Activated CD8-positive, alpha-beta T cell treated with anti-CD3 and anti-CD28 coated beads for 36 hours (primary cell): ENCODE measurements at regions not wholly inside any gene's neighbourhood (a gene's known extent, or its start where the extent isn't known, plus 50 kb on each side); places are given as distances from the start of the nearest gene placed in this dataset.
A peak's percentile ranks its signal among the peaks of the same experiment; 100 is the strongest.

Source experiments
- ATAC-seq: fragments of 200-7000 bp; cut with Tn5 transposase; one replicate; pipeline ENCODE4 v1.10.0; 2021; ENCODE audit warnings: mild to moderate bottlenecking, moderate library complexity
- CTCF ChIA-PET: fragments of 350-600 bp; sonication (Branson Sonifier 250); formaldehyde crosslinking; loops from one replicate; lab custom pipeline; 2021; ENCODE audit warnings: antibody characterized with exemption; lab: Charles Lee
- POLR2A ChIA-PET: fragments of 350-600 bp; sonication (Branson Sonifier 250); formaldehyde crosslinking; loops from one replicate; lab custom pipeline; 2021; ENCODE audit warnings: antibody characterized with exemption; lab: Charles Lee
- DNase-seq: peaks from one replicate; pipeline ENCODE4 v3.0.0-alpha.2; 2020
- H3K27ac Mint-ChIP-seq: one replicate; pipeline ENCODE4 v1.8.0; 2021; ENCODE audit warnings: mild to moderate bottlenecking, mixed read lengths
- H3K27me3 Mint-ChIP-seq: one replicate; pipeline ENCODE4 v1.8.0; 2021; ENCODE audit warnings: mixed read lengths
- H3K36me3 Mint-ChIP-seq: one replicate; pipeline ENCODE4 v1.8.0; 2021; ENCODE audit warnings: low read depth, mixed read lengths
- H3K4me1 Mint-ChIP-seq: one replicate; pipeline ENCODE4 v1.8.0; 2021; ENCODE audit warnings: low read depth, mixed read lengths
- H3K4me3 Mint-ChIP-seq: one replicate; pipeline ENCODE4 v1.8.0; 2021; ENCODE audit warnings: mild to moderate bottlenecking, moderate library complexity, mixed read lengths
- H3K9me3 Mint-ChIP-seq: one replicate; pipeline ENCODE4 v1.8.0; 2021; ENCODE audit warnings: mixed read lengths
- CTCF ChIP-seq: fragments of 200-600 bp; IDR thresholded peaks from one replicate; pipeline ENCODE4 v1.8.0; 2022; ENCODE audit warnings: antibody characterized with exemption, mild to moderate bottlenecking
- intact Hi-C: fragments of 100-400 bp; cut with micrococcal nuclease; formaldehyde crosslinking; loops from one replicate; pipeline ENCODE4 v1.10.0; 2022

- CTCF ChIA-PET, result no interaction called here
- no peaks in the 10 kb centered on the region for H3K4me1 Mint-ChIP-seq
Observed at GRCh38 chr1:173395762-173396161, 81.4 kb upstream of the PRDX6 start.

GRCh38 chr1:173400387-173400995 is 76.6 kb upstream of the PRDX6 start:
- no peaks in the 10 kb centered on the region for H3K27me3 Mint-ChIP-seq
- ChIA-PET POLR2A (no interaction called here), CTCF (no interaction called here)
- H3K4me3 Mint-ChIP-seq, result no peak overlapping the region
- intact Hi-C loops, result loop anchor here (10.0 kb wide), 1 partner anchor 146 kb away; no protein-coding TSS in a partner anchor
- TF ChIP-seq CTCF, result no peak
- DNase-seq (no peak), ATAC-seq (no peak)
- peaks cover 3% of the 10 kb centered on the region for H3K36me3 Mint-ChIP-seq
- no peak overlapping the region for H3K27ac Mint-ChIP-seq
- H3K4me1 Mint-ChIP-seq, result no peaks in the 10 kb centered on the region
- H3K9me3 Mint-ChIP-seq, result no peaks in the 10 kb centered on the region

More at GRCh38 chr1:173395762-173396161, 81.4 kb upstream of the PRDX6 start:
- no peaks in the 10 kb centered on the region for H3K27me3 Mint-ChIP-seq
- DNase-seq, result no peak
- no peak for ATAC-seq
- intact Hi-C loops, result no loop called here
- H3K4me3 Mint-ChIP-seq, result no peak overlapping the region
- H3K27ac Mint-ChIP-seq, result no peak overlapping the region
- POLR2A ChIA-PET, result no interaction called here
- no peak for TF ChIP-seq CTCF
- H3K9me3 Mint-ChIP-seq, result no peaks in the 10 kb centered on the region
- peaks cover 3% of the 10 kb centered on the region for H3K36me3 Mint-ChIP-seq

GRCh38 chr1:173403996-173404395 is 73.1 kb upstream of the PRDX6 start:
- ChIA-PET POLR2A (no interaction called here), CTCF (interaction anchor here (0.8 kb wide), 1 partner anchor 16 kb away, joined by 3 read pairs; no protein-coding TSS in a partner anchor)
- intact Hi-C loops, result loop anchor here (10.0 kb wide), 1 partner anchor 149 kb away; no protein-coding TSS in a partner anchor
- no peak for DNase-seq
- Mint-ChIP-seq H3K4me3 (no peak overlapping the region), H3K9me3 (no peaks in the 10 kb centered on the region), H3K27me3 (no peaks in the 10 kb centered on the region), H3K27ac (no peak overlapping the region), H3K4me1 (peaks cover 22% of the 10 kb centered on the region), H3K36me3 (peaks cover 3% of the 10 kb centered on the region)
- TF ChIP-seq CTCF, result no peak
- ATAC-seq, result no peak

GRCh38 chr1:173405281-173405680 is 71.9 kb upstream of the PRDX6 start:
- H3K27me3 Mint-ChIP-seq, result no peaks in the 10 kb centered on the region
- no peaks in the 10 kb centered on the region for H3K36me3 Mint-ChIP-seq
- POLR2A ChIA-PET, result no interaction called here
- CTCF ChIA-PET, result interaction anchor here (3.1 kb wide), 1 partner anchor 663 kb away, joined by 14 read pairs; no protein-coding TSS in a partner anchor
- intact Hi-C loops, result loop anchor here (10.0 kb wide), 1 partner anchor 150 kb away; no protein-coding TSS in a partner anchor
- H3K4me3 Mint-ChIP-seq, result no peak overlapping the region
- no peak for TF ChIP-seq CTCF
- peaks cover 34% of the 10 kb centered on the region for H3K4me1 Mint-ChIP-seq
- ATAC-seq (no peak), DNase-seq (no peak)
- H3K27ac Mint-ChIP-seq, result no peak overlapping the region
- no peaks in the 10 kb centered on the region for H3K9me3 Mint-ChIP-seq

GRCh38 chr1:173405834-173406233 is 71.3 kb upstream of the PRDX6 start:
- ChIA-PET CTCF (interaction anchor here (1.9 to 3.1 kb wide), 2 partner anchors 203 to 663 kb away, joined by 4 to 14 read pairs; no protein-coding TSS in a partner anchor), POLR2A (interaction anchor here (0.6 kb wide), 1 partner anchor 147 kb away, joined by 3 read pairs; no protein-coding TSS in a partner anchor)
- no peak for ATAC-seq
- Mint-ChIP-seq H3K4me3 (no peak overlapping the region), H3K27ac (no peak overlapping the region), H3K27me3 (no peaks in the 10 kb centered on the region), H3K36me3 (no peaks in the 10 kb centered on the region), H3K4me1 (peaks cover 40% of the 10 kb centered on the region), H3K9me3 (no peaks in the 10 kb centered on the region)
- intact Hi-C loops, result loop anchor here (10.0 kb wide), 1 partner anchor 151 kb away; no protein-coding TSS in a partner anchor
- no peak for TF ChIP-seq CTCF
- DNase-seq, result peak; percentile 32
